Muscle of leg (tissue), 3 donors: ENCODE measurements at regions not wholly inside any gene's neighbourhood (a gene's known extent, or its start where the extent isn't known, plus 50 kb on each side); places are given as distances from the start of the nearest gene placed in this dataset.
"Not testable (repeated sequence)": the region's sequence is repeated elsewhere in the genome, so short reads cannot be mapped to it uniquely, and the experiment has no call there.

Source experiments
- DNase-seq: peaks from one replicate; pipeline ENCODE4 v3.0.0; 2013
- H3K27ac ChIP-seq: one replicate; pipeline ENCODE4 v1.5.1; 2013; ENCODE audit warnings: mild to moderate bottlenecking, low read length, control low read depth
- H3K27me3 ChIP-seq: one replicate; pipeline ENCODE4 v1.6.1; 2013; ENCODE audit warnings: low read length; ENCODE audit not compliant: control insufficient read depth, insufficient read depth
- H3K36me3 ChIP-seq: one replicate; pipeline ENCODE4 v1.6.1; 2013; ENCODE audit warnings: low read length; ENCODE audit not compliant: control insufficient read depth, insufficient read depth
- H3K4me1 ChIP-seq: one replicate; pipeline ENCODE4 v1.6.1; 2013; ENCODE audit warnings: low read length; ENCODE audit not compliant: control insufficient read depth, insufficient read depth
- H3K4me3 ChIP-seq: one replicate; pipeline ENCODE4 v1.5.1; 2013; ENCODE audit warnings: low read length, control low read depth
- H3K9me3 ChIP-seq: replicated peaks from 2 replicates; pipeline ENCODE4 v1.6.1; 2013; ENCODE audit warnings: low read depth, low read length; ENCODE audit not compliant: control insufficient read depth
- WGBS: methylation state at CpG from one replicate; pipeline ENCODE4 v1.1.5; 2013; ENCODE audit warnings: missing lambda C conversion rate; ENCODE audit not compliant: insufficient coverage; 5-methylcytosine and 5-hydroxymethylcytosine counted together

GRCh38 chr2:77793500-77793899, 271.3 kb upstream of the LRRTM4 start:
- not testable (repeated sequence) for H3K9me3 ChIP-seq, DNase-seq, H3K27ac ChIP-seq, H3K4me3 ChIP-seq, H3K4me1 ChIP-seq, H3K36me3 ChIP-seq, H3K27me3 ChIP-seq
- no CpG with 5 or more reads among the region's 2 CpGs for WGBS

DNA sequence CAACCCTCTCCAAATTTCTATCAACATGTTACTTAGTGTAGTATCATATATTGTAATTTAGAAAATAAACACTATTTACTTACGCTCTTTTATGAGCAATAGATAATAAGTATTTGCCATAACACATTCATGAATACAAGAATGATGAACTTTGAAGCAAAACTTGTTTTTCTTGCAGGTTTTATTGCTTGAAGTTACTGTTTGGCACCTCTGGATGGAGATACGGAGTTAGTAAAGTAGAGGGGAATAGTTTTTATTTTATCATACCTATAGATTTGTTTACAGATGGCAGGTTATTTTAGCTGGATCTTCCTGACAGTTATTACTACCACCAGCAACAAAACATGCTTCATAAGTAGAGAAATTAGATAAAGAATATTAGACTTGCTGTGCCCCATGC, 274.2 kb upstream of the LRRTM4 start:
- H3K9me3 ChIP-seq: no peaks in the 10 kb centered on the region
- H3K4me1 ChIP-seq: no peaks in the 10 kb centered on the region
- no CpG with 5 or more reads among the region's 2 CpGs for WGBS
- H3K4me3 ChIP-seq: no peak overlapping the region
- H3K36me3 ChIP-seq: no peaks in the 10 kb centered on the region
- no peak overlapping the region for H3K27ac ChIP-seq
- H3K27me3 ChIP-seq: no peaks in the 10 kb centered on the region
- DNase-seq: no peak

GRCh38 chr2:77797088-77797487, 274.9 kb upstream of the LRRTM4 start:
- no CpG with 5 or more reads among the region's 1 CpG for WGBS
- no peaks in the 10 kb centered on the region for H3K4me1 ChIP-seq
- DNase-seq: no peak

GRCh38 chr2:77800410-77800809, 278.2 kb upstream of the LRRTM4 start:
- Histone ChIP-seq H3K9me3 (no peaks in the 10 kb centered on the region), H3K27me3 (no peaks in the 10 kb centered on the region), H3K27ac (no peak overlapping the region), H3K36me3 (no peaks in the 10 kb centered on the region), H3K4me3 (no peak overlapping the region), H3K4me1 (no peaks in the 10 kb centered on the region)
- no peak for DNase-seq

More at GRCh38 chr2:77797088-77797487, 274.9 kb upstream of the LRRTM4 start:
- Histone ChIP-seq H3K9me3 (no peaks in the 10 kb centered on the region), H3K4me3 (no peak overlapping the region), H3K27me3 (no peaks in the 10 kb centered on the region), H3K36me3 (no peaks in the 10 kb centered on the region), H3K27ac (no peak overlapping the region)

- Histone ChIP-seq H3K27ac (no peak overlapping the region), H3K36me3 (no peaks in the 10 kb centered on the region), H3K27me3 (no peaks in the 10 kb centered on the region), H3K4me3 (no peak overlapping the region), H3K4me1 (no peaks in the 10 kb centered on the region), H3K9me3 (peaks cover 6% of the 10 kb centered on the region)
- 75% methylated on average over 5 of the region's 7 CpGs for WGBS
- no peak for DNase-seq
Measured at GRCh38 chr2:77807531-77808215, 285.5 kb upstream of the LRRTM4 start.

DNA sequence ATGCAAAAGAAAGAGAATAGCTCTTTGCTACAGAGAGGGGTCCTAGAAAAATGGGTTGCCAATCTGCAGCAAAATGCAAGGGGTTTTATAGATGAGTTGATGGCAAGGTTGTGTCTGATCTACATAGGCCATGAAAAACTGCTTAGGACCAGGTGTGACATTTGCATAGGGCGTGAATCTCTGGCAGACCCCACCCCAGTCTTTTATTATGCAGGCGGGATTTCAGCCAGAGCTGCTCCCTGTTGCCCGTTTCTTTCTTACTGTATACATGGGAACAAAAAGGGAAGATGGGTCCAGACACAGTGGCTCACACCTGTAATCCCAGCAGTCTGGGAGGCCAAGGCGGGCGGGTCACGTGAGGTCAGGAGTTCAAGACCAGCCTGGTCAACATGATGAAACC, 286.4 kb upstream of the LRRTM4 start:
- peaks cover 6% of the 10 kb centered on the region for H3K9me3 ChIP-seq
- DNase-seq: no peak

GRCh38 chr2:77813599-77813998, 291.4 kb upstream of the LRRTM4 start:
- Histone ChIP-seq H3K4me3 (no peak overlapping the region), H3K36me3 (no peaks in the 10 kb centered on the region), H3K9me3 (no peaks in the 10 kb centered on the region), H3K27me3 (no peaks in the 10 kb centered on the region), H3K4me1 (no peaks in the 10 kb centered on the region), H3K27ac (no peak overlapping the region)
- no peak for DNase-seq

More for the DNA sequence above, 286.4 kb upstream of the LRRTM4 start:
- H3K4me3 ChIP-seq: no peak overlapping the region
- 100% methylated on average over 2 of the region's 6 CpGs for WGBS
- H3K36me3 ChIP-seq: no peaks in the 10 kb centered on the region
- H3K27me3 ChIP-seq: no peaks in the 10 kb centered on the region
- no peak overlapping the region for H3K27ac ChIP-seq
- no peaks in the 10 kb centered on the region for H3K4me1 ChIP-seq

DNA sequence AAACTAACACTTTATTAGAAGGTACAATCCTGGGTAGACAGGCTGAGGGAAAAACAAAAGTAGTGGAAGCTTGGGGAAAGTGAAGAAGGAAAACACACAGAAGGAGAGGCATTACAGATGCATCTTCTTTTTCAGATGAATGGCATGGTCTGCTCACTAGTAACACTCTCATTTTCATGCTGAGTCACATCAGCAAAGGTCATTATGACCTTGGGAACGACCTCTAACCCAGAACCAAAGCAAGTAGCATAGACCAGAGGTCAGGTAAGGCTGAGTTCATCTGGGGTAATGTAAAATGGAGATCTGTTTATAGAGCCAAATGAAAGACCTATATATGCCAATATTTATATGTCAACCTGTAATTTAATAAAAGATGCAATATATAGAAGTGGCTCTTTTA, 294.4 kb upstream of the LRRTM4 start:
- Histone ChIP-seq H3K27ac (no peak overlapping the region), H3K4me3 (no peak overlapping the region), H3K4me1 (no peaks in the 10 kb centered on the region), H3K36me3 (no peaks in the 10 kb centered on the region), H3K27me3 (no peaks in the 10 kb centered on the region), H3K9me3 (no peaks in the 10 kb centered on the region)
- no peak for DNase-seq
- no CpG with 5 or more reads among the region's 1 CpG for WGBS

- Histone ChIP-seq H3K36me3 (no peaks in the 10 kb centered on the region), H3K4me1 (no peaks in the 10 kb centered on the region), H3K4me3 (no peak overlapping the region), H3K9me3 (no peaks in the 10 kb centered on the region), H3K27ac (no peak overlapping the region), H3K27me3 (no peaks in the 10 kb centered on the region)
- DNase-seq: no peak
Measured at GRCh38 chr2:77818186-77818585, 296.0 kb upstream of the LRRTM4 start.

DNA sequence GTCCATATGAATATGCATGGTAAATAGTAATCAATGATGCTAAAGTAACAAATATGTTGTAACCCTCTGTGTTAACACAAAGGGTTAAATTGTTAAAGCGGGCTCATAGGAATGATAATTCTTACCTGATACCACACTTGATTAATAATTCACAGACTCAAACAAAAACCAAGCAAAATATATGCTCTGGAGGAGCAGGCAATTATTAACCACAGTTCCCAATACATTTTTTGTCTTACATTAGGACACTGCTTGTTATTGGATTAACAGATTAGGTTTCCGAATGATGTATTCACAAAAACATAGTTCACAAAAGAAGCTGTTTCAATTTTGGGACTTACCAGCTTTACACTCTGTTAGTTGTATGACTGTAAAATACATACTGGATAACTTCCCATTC, 300.9 kb upstream of the LRRTM4 start:
- Histone ChIP-seq H3K9me3 (no peaks in the 10 kb centered on the region), H3K27me3 (no peaks in the 10 kb centered on the region), H3K4me1 (no peaks in the 10 kb centered on the region), H3K27ac (no peak overlapping the region), H3K4me3 (no peak overlapping the region), H3K36me3 (no peaks in the 10 kb centered on the region)
- no peak for DNase-seq
- WGBS: no CpG with 5 or more reads among the region's 2 CpGs

GRCh38 chr2:77831060-77831459, 308.9 kb upstream of the LRRTM4 start:
- no peak for DNase-seq
- H3K9me3 ChIP-seq: peaks cover 22% of the 10 kb centered on the region
- 100% methylated on average over 1 of the region's 2 CpGs for WGBS
- H3K4me3 ChIP-seq: no peak overlapping the region
- no peaks in the 10 kb centered on the region for H3K36me3 ChIP-seq
- no peaks in the 10 kb centered on the region for H3K27me3 ChIP-seq
- H3K27ac ChIP-seq: no peak overlapping the region
- no peaks in the 10 kb centered on the region for H3K4me1 ChIP-seq
